ENCODE measurements at regions not wholly inside any gene's neighbourhood (a gene's known extent, or its start where the extent isn't known, plus 50 kb on each side); places are given as distances from the start of the nearest gene placed in this dataset.

DNA sequence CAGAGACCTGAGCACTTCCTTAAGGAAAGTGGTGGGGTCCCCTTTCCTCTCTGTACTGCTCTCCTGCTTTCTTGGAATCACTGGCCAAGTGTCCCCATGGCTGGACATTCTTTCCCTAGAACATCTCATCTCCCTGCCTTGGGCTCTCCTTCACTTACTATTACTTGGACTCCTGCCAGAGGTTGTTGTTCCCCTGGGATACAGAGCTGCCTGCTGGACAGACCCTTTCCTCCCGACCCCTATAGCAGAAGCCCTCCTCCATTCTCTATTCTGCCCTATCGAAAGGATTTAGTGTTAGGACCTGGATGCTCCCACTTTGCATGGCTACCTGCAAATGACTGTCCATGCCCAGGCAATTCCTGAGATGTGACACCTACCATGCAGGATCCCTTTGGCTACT is 164.3 kb upstream of the PODXL start:
- intact Hi-C loops (cut with DNase I) = no loop called here
- no peaks in the 10 kb centered on the region for H3K27me3 ChIP-seq
- no peak overlapping the region for H3K4me3 ChIP-seq
- no peaks in the 10 kb centered on the region for H3K9me3 ChIP-seq
- ATAC-seq (no peak), DNase-seq (no peak)
- WGBS, 2 donors = 64 to 69% methylated on average over 2 of the region's 2 CpGs
- TF ChIP-seq, protein P1, sequence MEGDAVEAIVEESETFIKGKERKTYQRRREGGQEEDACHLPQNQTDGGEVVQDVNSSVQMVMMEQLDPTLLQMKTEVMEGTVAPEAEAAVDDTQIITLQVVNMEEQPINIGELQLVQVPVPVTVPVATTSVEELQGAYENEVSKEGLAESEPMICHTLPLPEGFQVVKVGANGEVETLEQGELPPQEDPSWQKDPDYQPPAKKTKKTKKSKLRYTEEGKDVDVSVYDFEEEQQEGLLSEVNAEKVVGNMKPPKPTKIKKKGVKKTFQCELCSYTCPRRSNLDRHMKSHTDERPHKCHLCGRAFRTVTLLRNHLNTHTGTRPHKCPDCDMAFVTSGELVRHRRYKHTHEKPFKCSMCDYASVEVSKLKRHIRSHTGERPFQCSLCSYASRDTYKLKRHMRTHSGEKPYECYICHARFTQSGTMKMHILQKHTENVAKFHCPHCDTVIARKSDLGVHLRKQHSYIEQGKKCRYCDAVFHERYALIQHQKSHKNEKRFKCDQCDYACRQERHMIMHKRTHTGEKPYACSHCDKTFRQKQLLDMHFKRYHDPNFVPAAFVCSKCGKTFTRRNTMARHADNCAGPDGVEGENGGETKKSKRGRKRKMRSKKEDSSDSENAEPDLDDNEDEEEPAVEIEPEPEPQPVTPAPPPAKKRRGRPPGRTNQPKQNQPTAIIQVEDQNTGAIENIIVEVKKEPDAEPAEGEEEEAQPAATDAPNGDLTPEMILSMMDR (IDR thresholded peaks at IDR 0.05) = no peak
- H3K27ac ChIP-seq = no peak overlapping the region
- H3K36me3 ChIP-seq = no peaks in the 10 kb centered on the region
- no peaks in the 10 kb centered on the region for H3K4me1 ChIP-seq

DNA sequence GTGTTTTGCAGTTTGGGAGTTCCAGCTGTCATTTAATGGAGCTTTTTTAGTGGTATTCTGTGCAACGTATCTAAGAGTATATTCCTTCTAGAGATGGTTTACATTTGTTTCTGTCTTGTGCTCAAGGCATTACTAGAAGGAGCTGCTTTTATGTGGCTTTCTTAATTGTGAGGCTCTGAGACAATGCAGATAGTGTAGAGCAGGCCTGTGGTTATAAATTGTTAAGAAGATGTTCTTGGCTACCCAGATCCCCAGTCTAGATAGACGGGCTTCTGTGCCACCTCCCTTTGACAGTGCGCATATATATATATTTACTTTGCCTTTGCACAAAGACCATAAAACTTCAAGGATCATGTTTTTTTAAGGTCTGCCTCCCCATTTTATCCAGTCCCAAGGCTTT is 160.8 kb upstream of the PODXL start:
- Histone ChIP-seq H3K36me3 (no peaks in the 10 kb centered on the region), H3K27me3 (peaks cover 0 to 2% (median 0%) of the 10 kb centered on the region in 7 donors), H3K4me1 (no peaks in the 10 kb centered on the region), H3K27ac (no peak overlapping the region), H3K4me3 (no peak overlapping the region), H3K9me3 (no peaks in the 10 kb centered on the region)
- no peak for ATAC-seq
- TF ChIP-seq, protein P1 (IDR thresholded peaks at IDR 0.05) = no peak
- 89% methylated on average over 3 of the region's 3 CpGs for WGBS, 2 donors
- intact Hi-C loops (cut with DNase I) = no loop called here
- DNase-seq = no peak

DNA sequence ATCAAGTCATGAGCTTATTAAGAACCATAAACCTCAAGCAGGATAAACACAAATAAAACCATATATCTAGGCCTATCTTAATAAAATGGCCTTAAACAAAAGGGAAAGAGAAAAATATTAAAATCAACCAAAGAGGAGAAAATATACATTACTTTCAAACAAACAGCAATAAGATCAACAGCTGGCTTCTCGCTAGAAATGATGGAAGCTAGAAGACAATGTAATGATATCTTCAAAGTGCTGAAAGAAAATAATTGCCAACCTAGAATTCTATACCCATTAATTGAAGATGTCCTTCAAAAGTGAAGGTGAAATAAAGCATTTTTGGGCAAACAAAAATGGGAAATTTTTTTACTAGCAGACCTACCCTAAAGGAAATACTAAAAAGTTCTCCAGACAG is 142.9 kb upstream of the PODXL start:
- Histone ChIP-seq H3K27me3 (peaks cover 0 to 7% (median 0%) of the 10 kb centered on the region in 7 donors), H3K27ac (no peak overlapping the region), H3K4me3 (no peak overlapping the region), H3K4me1 (no peaks in the 10 kb centered on the region), H3K36me3 (no peaks in the 10 kb centered on the region), H3K9me3 (peaks cover 0 to 23% (median 0%) of the 10 kb centered on the region in 11 donors)
- WGBS, 2 donors = 83 to 91% methylated on average over 1 of the region's 1 CpG
- no peak for DNase-seq
- TF ChIP-seq, protein P1 (IDR thresholded peaks at IDR 0.05) = no peak
- ATAC-seq = no peak
- intact Hi-C loops (cut with DNase I) = loop anchor here in 3 of 10 donors (10.0 kb wide), 3 partner anchors 345 to 875 kb away; partner anchors contain the start of gene PLXNA4 (in 1 of the 3)

DNA sequence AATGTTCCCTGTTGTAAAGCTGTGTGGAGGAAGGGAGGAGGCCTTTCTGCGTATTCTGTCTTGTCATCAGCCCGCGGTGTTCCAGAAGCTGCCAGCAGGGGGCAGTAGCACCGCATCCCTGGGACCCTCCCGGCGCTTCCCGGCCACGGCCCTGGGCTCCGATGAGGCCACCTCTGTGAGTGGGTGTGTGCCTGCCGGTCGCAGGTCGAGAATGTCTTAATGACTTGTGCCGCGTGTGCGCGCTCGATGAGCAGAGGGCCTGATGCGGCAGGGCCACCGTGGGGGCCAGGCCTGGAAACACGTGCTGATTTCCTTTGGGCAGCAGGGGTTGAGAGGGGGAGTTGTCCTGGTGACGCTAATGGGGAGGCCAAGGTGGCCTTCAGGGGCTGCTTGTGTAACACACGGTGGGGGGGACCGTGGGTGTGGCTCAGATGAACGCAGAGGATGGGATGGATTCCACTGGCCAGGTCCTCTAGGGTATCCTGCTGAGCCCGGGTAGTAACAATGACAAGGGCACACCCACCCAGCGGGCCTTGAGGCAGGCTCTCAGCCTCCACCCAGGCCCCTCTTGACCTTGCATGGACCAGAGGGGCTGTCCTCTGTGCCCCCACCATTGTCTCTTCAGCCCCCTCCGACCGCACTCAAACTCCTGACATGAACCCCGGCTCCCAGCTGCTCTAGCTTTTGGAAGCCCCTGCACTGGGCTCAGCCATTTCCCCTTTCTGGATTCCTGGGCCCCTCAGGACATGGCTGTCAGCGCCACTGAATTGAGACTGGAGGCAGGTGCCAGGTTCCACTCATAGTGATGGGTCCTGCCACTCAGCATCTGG is 135.9 kb upstream of the PODXL start:
- WGBS, 2 donors = 17 to 21% methylated on average over 30 of the region's 30 CpGs
- Histone ChIP-seq H3K4me3 (no peak overlapping the region), H3K4me1 (peaks cover 0 to 12% (median 6%) of the 10 kb centered on the region in 9 donors), H3K9me3 (no peaks in the 10 kb centered on the region), H3K36me3 (no peaks in the 10 kb centered on the region), H3K27ac (no peak overlapping the region), H3K27me3 (peaks cover 5 to 58% (median 34%) of the 10 kb centered on the region in 7 donors)
- TF ChIP-seq, protein P1 (IDR thresholded peaks at IDR 0.05) = peak; percentile 72 to 88 (median 83)
- intact Hi-C loops (cut with DNase I) = loop anchor here in 4 of 10 donors (5.0 to 10.0 kb wide), 6 partner anchors 352 to 890 kb away; partner anchors contain the start of gene PLXNA4 (in 2 of the 4)
- ATAC-seq (peak; percentile 6 to 76 (median 68)), DNase-seq (peak; percentile 35 to 55)
